SK-N-SH treated with all-trans-retinoic acid at 6 μM for 48 hours (cell line): ENCODE measurements at regions not wholly inside any gene's neighbourhood (a gene's known extent, or its start where the extent isn't known, plus 50 kb on each side); places are given as distances from the start of the nearest gene placed in this dataset.

Source experiments
- ARNTL ChIP-seq: fragments of 450-650 bp; formaldehyde crosslinking; IDR thresholded peaks from 2 replicates; pipeline ENCODE4 v1.5.0; 2020; ENCODE audit warnings: low read depth, mild to moderate bottlenecking, moderate library complexity, borderline replicate concordance
- CREB5 ChIP-seq: fragments of 250-450 bp; sonication (Bioruptor Pico); IDR thresholded peaks from 2 replicates; pipeline ENCODE4 v1.5.1; 2020; ENCODE audit warnings: low read depth, mild to moderate bottlenecking, moderate library complexity
- CSDC2 ChIP-seq: fragments of 250-450 bp; sonication (Bioruptor Pico); IDR thresholded peaks from 2 replicates; pipeline ENCODE4 v1.5.0; 2020; ENCODE audit warnings: mild to moderate bottlenecking, moderate library complexity
- CSRNP3 ChIP-seq: fragments of 250-450 bp; sonication (Bioruptor Pico); IDR thresholded peaks from 2 replicates; pipeline ENCODE4 v1.5.1; 2021; ENCODE audit warnings: mild to moderate bottlenecking, moderate library complexity
- ESRRG ChIP-seq: fragments of 250-450 bp; sonication (Bioruptor Pico); IDR thresholded peaks from 2 replicates; pipeline ENCODE4 v1.6.1; 2021; ENCODE audit warnings: mild to moderate bottlenecking
- OSR1 ChIP-seq: fragments of 250-450 bp; sonication (Bioruptor Pico); IDR thresholded peaks from 2 replicates; pipeline ENCODE4 v1.8.0; 2022; ENCODE audit warnings: moderate library complexity, mild to moderate bottlenecking, inconsistent platforms
- RARB ChIP-seq: fragments of 250-450 bp; sonication (Bioruptor Pico); IDR thresholded peaks from 2 replicates; pipeline ENCODE4 v1.8.0; 2021; ENCODE audit warnings: mild to moderate bottlenecking, moderate library complexity
- TCF4 ChIP-seq: fragments of 250-450 bp; sonication (Bioruptor Pico); IDR thresholded peaks from 2 replicates; pipeline ENCODE4 v1.8.0; 2021; ENCODE audit warnings: mild to moderate bottlenecking, moderate library complexity, borderline replicate concordance
- ZC3H10 ChIP-seq: fragments of 250-450 bp; sonication (Bioruptor Pico); IDR thresholded peaks from 2 replicates; pipeline ENCODE4 v1.5.1; 2021; ENCODE audit warnings: mild to moderate bottlenecking, moderate library complexity
- ZFP3 ChIP-seq: fragments of 250-450 bp; sonication (Bioruptor Pico); IDR thresholded peaks from 2 replicates; pipeline ENCODE4 v1.5.0; 2020; ENCODE audit warnings: mild to moderate bottlenecking, moderate library complexity
- ZNF565 ChIP-seq: fragments of 450-650 bp; formaldehyde crosslinking; conservative IDR thresholded peaks from 2 replicates; pipeline ENCODE4 v1.5.0; 2020; ENCODE audit warnings: low read depth, mild to moderate bottlenecking, moderate library complexity
- ZNF70 ChIP-seq: fragments of 450-650 bp; formaldehyde crosslinking; IDR thresholded peaks from 2 replicates; pipeline ENCODE4 v1.5.0; 2020; ENCODE audit warnings: mild to moderate bottlenecking, moderate library complexity

DNA sequence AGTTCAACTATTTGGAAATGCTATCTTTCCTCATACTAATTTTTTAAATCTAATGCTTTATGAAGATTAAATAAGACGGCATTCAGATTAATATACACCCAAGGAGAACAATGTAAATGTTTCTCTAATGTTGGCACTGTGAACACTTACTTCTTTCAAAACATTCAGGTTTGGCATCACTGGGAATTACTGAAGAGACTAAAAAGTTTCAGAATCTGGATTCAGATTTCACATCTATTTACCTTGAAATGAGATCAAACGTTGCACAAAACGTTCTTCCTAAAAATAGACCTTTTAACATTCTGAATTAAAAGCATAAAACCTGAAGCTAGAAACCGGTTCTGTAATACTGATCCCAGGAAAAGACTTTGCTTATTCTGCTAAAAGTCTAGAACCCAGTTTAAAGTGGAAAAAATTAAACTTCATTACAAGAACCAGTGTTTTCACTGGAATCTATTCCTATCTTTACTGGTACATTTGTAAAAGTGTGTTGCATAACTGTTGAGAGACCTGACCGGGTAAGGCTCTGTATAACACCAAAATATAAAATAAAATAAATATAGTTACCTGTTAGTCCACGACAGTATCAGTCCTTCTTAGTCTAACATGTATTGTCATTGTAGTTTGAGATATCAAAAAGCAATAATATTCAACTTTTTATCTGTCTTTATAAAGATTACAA is 117.4 kb upstream of the MAP9 start:
- no peak for TF ChIP-seq ZFP3
- TF ChIP-seq RARB (CRISPR knock-in tag), result no peak
- TF ChIP-seq TCF4 (CRISPR knock-in tag), result no peak
- TF ChIP-seq ZNF565 (CRISPR knock-in tag), result no peak
- no peak for TF ChIP-seq OSR1 (CRISPR knock-in tag)
- TF ChIP-seq CSDC2, result no peak
- no peak for TF ChIP-seq CREB5 (CRISPR knock-in tag)
- no peak for TF ChIP-seq ESRRG (CRISPR knock-in tag)
- no peak for TF ChIP-seq CSRNP3 (CRISPR knock-in tag)
- no peak for TF ChIP-seq ARNTL (CRISPR knock-in tag)
- TF ChIP-seq ZNF70, result no peak
- TF ChIP-seq ZC3H10, result no peak
